NCI-H510A treated with DMSO at 0.1 percent for 48 hours (cell line): ENCODE measurements at regions not wholly inside any gene's neighbourhood (a gene's known extent, or its start where the extent isn't known, plus 50 kb on each side); places are given as distances from the start of the nearest gene placed in this dataset.

Source experiments
- DNase-seq: peaks from one replicate; lab custom pipeline; 2025; lab: John Stamatoyannopoulos, UW

DNA sequence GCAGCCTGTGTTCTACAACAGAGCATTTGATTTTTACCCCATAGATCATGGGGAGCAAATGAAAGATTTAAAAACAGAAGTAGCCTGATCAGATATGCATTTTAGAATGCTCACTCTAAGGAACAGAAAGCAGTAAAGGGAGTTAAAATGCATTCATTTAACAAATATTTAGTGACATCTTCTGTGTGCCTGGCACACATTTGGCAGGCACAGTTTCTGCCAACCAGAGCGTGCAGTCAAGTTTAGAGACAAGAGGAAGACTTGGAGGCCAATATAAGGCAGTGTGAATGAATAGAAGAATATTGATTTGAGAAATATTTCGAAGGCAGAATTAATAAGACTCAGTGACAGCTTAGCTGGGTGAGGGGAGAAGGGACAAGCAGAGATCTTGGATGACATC is 210.1 kb downstream of the KDR start:
- DNase-seq, result no peak

DNA sequence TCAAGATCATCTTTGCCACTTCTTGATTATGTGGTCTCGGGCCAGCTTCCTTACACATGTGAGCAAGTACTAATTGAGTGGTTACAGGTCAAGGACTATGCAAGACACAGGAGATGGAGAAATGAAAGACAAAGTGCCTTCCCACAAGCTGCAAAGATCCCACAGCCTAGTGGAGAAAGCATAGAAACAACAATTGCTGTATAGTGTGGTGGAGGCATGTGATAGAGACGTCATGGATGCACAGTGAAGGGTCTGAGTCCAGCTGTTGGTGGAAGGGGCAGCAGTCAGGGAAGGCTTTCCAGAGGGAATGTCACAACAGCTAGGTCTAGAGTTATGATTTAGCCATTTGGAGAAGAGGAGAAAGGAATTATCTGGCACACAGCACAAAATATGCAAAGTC is 210.6 kb downstream of the KDR start:
- DNase-seq, result no peak

- peak; percentile 26 for DNase-seq
Measured at GRCh38 chr4:54913751-54914526, 211.5 kb downstream of the KDR start.

GRCh38 chr4:54912155-54912554 is 213.2 kb downstream of the KDR start:
- DNase-seq, result no peak

- DNase-seq, result no peak
Measured at GRCh38 chr4:54909961-54910360, 215.4 kb downstream of the KDR start.

GRCh38 chr4:54908763-54909162 is 216.6 kb downstream of the KDR start:
- DNase-seq, result no peak

GRCh38 chr4:54904953-54905352 is 220.4 kb downstream of the KDR start:
- DNase-seq, result no peak

- DNase-seq, result no peak
Measured at GRCh38 chr4:54902976-54903375, 222.4 kb downstream of the KDR start.

DNA sequence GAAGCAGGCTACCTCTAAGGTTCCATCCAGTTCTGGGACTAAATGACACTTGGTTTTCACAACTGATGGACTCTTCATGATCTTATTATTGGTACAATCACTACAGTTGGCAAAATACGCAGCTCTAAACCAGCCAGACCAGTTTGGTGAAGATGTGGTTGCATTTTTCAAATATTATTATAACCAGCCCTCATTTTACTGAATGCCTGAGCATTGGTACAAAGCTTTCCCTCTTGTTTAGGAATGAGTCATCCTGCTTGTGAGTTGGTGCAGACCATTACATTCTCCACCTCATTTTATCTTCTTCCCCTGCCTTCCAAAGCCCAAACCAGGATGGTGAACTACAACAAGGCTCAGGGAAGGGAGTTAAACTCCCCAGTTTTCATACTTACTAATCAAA is 223.1 kb downstream of the KDR start:
- peak; percentile 12 for DNase-seq

GRCh38 chr4:54901202-54901601 is 224.2 kb downstream of the KDR start:
- no peak for DNase-seq

DNA sequence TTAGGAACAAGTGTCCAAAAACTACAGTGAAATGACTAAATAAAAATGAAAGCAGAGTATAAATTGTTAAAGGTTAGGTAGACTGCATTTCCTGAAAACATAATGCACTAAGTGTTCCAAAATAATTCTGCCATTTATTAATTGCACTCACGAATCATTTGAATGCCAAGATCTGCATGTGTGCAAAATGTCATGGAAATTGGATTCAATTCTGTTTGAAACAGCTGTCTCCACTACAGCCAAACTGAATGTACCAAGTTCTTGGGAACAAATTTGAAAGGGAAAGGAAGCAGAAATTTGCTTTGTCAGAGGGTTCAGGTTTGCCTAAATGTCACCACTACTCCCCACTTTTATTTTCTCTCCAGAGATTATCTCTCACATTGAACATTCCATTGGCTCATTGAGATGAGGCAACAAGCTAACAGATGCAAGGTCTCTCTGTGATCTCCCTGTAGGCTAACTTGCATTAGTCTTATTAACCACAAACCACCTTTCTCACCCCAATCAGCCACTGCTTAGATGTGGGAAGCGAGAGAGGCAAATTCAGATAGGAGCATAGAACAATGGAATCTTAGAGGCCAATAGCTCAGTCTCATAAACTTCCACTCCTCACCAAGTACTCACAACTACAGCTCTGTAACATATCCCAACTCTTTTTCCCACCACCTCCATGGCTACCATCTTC is 226.6 kb downstream of the KDR start:
- DNase-seq, result no peak

GRCh38 chr4:54898056-54898562 is 227.3 kb downstream of the KDR start:
- DNase-seq, result no peak

GRCh38 chr4:54897590-54897989 is 227.8 kb downstream of the KDR start:
- DNase-seq, result no peak

- no peak for DNase-seq
Measured at GRCh38 chr4:54882616-54883015, 224.9 kb downstream of the KIT start.

GRCh38 chr4:54879576-54879975 is 221.8 kb downstream of the KIT start:
- DNase-seq, result no peak

DNA sequence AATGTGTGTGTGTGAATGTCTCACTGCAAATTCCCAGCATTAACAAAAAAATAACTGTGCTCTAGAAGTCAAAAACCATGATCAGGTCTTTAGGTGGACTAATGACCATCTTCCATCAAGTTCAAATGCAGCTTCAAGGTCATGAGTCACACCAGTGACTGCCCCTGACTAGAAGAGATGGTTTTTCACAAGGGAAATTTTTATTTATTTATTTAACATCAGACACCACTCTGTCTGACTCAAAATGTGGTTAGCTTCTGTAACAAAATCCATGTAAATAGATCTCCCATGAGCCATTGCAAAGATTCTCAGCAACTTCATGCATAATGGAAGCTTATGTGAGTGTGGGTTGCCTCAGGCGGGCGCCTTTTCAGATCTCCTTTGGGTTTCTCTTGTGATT is 219.2 kb downstream of the KIT start:
- no peak for DNase-seq

DNA sequence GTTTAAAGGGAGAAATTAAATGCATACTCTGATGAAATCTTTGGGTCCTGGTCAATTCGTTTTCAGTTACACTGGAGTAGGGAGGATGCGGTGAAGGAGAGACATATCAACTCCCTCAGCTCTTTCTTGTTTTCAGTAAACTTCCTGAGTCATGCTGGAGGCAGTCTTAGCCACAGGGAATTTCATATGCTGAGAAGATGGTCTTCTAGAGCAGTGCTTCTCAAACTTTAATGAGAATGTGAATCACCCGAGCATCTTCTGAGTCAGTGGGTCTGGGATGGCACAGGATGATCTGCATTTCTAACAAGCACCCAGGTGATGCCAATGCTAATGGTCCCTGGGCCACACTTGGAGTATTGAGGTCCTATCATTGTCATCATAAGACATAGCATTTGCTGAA is 214.5 kb downstream of the KIT start:
- DNase-seq, result no peak

- DNase-seq, result no peak
Measured at GRCh38 chr4:54863571-54864255, 206.0 kb downstream of the KIT start.

DNA sequence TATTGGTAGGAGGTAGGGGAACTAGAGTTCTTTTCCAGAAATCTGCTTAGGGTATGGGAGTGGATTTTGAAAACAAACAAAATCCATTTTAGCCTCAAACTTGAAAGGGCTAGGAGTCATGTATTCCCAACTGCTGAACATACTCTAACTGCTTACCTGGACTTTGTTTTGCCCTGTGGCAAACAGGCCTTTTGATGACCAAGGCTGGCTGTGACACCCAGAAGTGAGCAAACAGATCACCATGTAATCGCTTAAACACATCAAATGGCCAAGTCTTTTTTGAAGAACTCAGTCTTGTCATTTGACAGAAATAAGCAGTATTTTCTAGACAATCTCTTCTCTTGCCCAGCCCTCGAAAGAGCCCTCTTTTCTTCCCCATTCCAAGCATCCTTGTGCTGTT is 203.4 kb downstream of the KIT start:
- DNase-seq, result no peak

- DNase-seq, result no peak
Measured at GRCh38 chr4:54855191-54855854, 197.6 kb downstream of the KIT start.

DNA sequence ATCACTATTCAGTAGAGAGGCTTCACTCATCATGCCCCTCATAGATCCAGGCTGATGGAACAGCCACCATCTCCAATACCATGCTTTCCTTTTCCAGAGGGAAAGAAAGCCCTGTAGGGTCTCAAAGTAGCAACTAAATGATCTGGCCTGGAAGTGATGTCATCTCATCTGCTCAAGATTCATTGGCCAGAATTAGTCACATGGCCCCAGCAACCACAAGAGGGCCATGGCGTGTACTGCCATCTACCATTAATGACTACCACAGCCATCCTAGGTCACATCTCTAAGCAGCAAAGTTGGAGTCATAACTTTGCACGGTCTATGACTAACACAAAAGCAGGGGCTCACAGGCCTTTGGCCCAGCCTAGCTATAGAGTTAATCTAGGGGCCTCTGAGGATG is 194.8 kb downstream of the KIT start:
- DNase-seq, result no peak

DNA sequence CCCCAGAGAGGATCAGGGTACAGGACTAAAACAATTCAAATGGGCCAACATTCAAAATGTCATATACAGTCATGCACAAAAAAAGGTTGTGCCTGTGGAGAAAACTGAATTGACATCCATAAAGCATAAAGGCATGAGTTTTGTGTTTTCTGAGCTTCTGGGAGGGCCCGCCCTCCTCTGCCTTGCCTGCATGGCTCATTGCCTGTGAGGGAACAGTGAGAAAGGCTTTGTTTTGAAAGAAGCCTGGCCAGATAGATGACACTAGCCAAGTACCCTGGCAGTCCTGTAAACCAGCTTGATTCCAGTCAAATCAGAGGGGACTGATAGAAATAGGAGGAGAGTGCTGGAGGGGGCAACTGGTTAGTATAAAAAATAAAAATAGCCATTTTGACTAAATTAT is 194.3 kb downstream of the KIT start:
- no peak for DNase-seq
